WTC11 (cell line): ENCODE measurements at regions not wholly inside any gene's neighbourhood (a gene's known extent, or its start where the extent isn't known, plus 50 kb on each side); places are given as distances from the start of the nearest gene placed in this dataset.

Experiments
- ATF3 ChIP-seq: sonication (generic); formaldehyde crosslinking; conservative IDR thresholded peaks from 2 replicates; pipeline ENCODE4 v1.8.1; 2022; ENCODE audit warnings: mild to moderate bottlenecking, missing genetic modification reagents
- JUN ChIP-seq: sonication (generic); formaldehyde crosslinking; IDR thresholded peaks from 2 replicates; pipeline ENCODE4 v1.8.0; 2023; ENCODE audit warnings: mild to moderate bottlenecking, missing genetic modification reagents

GRCh38 chr14:49527221-49527620, 59.0 kb downstream of the RPS29 start:
- TF ChIP-seq ATF3 (no peak), JUN (CRISPR knock-in tag) (no peak)
